ENCODE measurements at regions not wholly inside any gene's neighbourhood (a gene's known extent, or its start where the extent isn't known, plus 50 kb on each side); places are given as distances from the start of the nearest gene placed in this dataset.

DNA sequence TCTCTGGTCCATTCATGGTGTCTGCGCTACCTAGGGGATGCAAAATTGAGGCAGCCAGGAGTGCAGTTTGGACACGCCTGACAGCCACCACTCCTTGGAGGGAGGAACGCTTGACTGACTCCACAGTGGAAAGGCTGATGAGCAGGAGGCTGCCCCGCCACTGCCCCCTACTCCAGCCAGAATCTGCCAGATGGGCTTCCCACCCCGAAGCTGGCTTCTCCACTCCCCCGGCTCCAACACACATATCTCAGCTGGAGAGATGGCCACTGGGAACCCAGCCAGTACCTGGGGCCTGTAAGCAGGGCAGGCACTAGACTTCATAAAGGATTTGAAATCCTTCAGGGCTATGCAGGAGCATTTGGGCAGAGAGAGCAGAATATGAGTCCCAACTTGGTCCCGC, 51.4 kb upstream of the BLCAP start:
- no peak for TF ChIP-seq CTCF (IDR thresholded peaks at IDR 0.05; ENCODE audit: low read depth, low read length)
- TF ChIP-seq POLR2A (IDR thresholded peaks at IDR 0.05; ENCODE audit: extremely low read depth, insufficient read length) = no peak

Measured in NB4 (cell line).